ENCODE measurements at regions not wholly inside any gene's neighbourhood (a gene's known extent, or its start where the extent isn't known, plus 50 kb on each side); places are given as distances from the start of the nearest gene placed in this dataset.

- H3K4me3 ChIP-seq (ENCODE audit: low read length), result no peak overlapping the region
- H3K36me3 Mint-ChIP-seq, result no peaks in the 10 kb centered on the region
- H3K27me3 ChIP-seq (ENCODE audit: control insufficient read depth, insufficient read depth, low read length), result no peaks in the 10 kb centered on the region
- no peaks in the 10 kb centered on the region for H3K9me3 ChIP-seq (ENCODE audit: control insufficient read depth, insufficient read depth, low read length)
- H3K4me1 Mint-ChIP-seq, result no peaks in the 10 kb centered on the region
- intact Hi-C loops (cut with micrococcal nuclease), result no loop called here
- no peak overlapping the region for H3K27ac ChIP-seq (ENCODE audit: low read length)
- WGBS (ENCODE audit: insufficient coverage), result no CpG with 5 or more reads among the region's 2 CpGs
- H3K27ac Mint-ChIP-seq, result no peak overlapping the region
- no peak for TF ChIP-seq CTCF (IDR thresholded peaks at IDR 0.05)
- no peak for ATAC-seq
- H3K9me3 Mint-ChIP-seq, result peaks cover 4 to 11% of the 10 kb centered on the region in 2 donors
- no peaks in the 10 kb centered on the region for H3K27me3 Mint-ChIP-seq (ENCODE audit: low read depth in 2 of 2)
- H3K4me1 ChIP-seq (ENCODE audit: control insufficient read depth, insufficient read depth, low read length), result no peaks in the 10 kb centered on the region
- no peak overlapping the region for H3K4me3 Mint-ChIP-seq
- no peak for DNase-seq
- H3K36me3 ChIP-seq (ENCODE audit: control insufficient read depth, insufficient read depth, low read length), result no peaks in the 10 kb centered on the region
Measured at GRCh38 chr2:153096272-153096671, 377.9 kb downstream of the ARL6IP6 start.

- DNase-seq (no peak), ATAC-seq (no peak)
- no peak for TF ChIP-seq CTCF (IDR thresholded peaks at IDR 0.05)
- Histone ChIP-seq H3K27ac (ENCODE audit: low read length) (no peak overlapping the region), H3K9me3 (ENCODE audit: control insufficient read depth, insufficient read depth, low read length) (peaks cover 8% of the 10 kb centered on the region), H3K27me3 (ENCODE audit: control insufficient read depth, insufficient read depth, low read length) (no peaks in the 10 kb centered on the region), H3K36me3 (ENCODE audit: control insufficient read depth, insufficient read depth, low read length) (no peaks in the 10 kb centered on the region), H3K4me3 (ENCODE audit: low read length) (no peak overlapping the region), H3K4me1 (ENCODE audit: control insufficient read depth, insufficient read depth, low read length) (no peaks in the 10 kb centered on the region)
- H3K27ac Mint-ChIP-seq, result no peak overlapping the region
- H3K4me1 Mint-ChIP-seq, result no peaks in the 10 kb centered on the region
- no peak overlapping the region for H3K4me3 Mint-ChIP-seq
- H3K27me3 Mint-ChIP-seq (ENCODE audit: low read depth in 2 of 2), result no peaks in the 10 kb centered on the region
- H3K36me3 Mint-ChIP-seq, result no peaks in the 10 kb centered on the region
- peaks cover 8 to 15% of the 10 kb centered on the region in 2 donors for H3K9me3 Mint-ChIP-seq
- intact Hi-C loops (cut with micrococcal nuclease), result no loop called here
Measured at GRCh38 chr2:153091344-153091743, 372.9 kb downstream of the ARL6IP6 start.

GRCh38 chr2:153079315-153079714, 360.9 kb downstream of the ARL6IP6 start:
- Histone ChIP-seq H3K27ac (ENCODE audit: low read length) (no peak overlapping the region), H3K9me3 (ENCODE audit: control insufficient read depth, insufficient read depth, low read length) (no peaks in the 10 kb centered on the region), H3K4me3 (ENCODE audit: low read length) (no peak overlapping the region), H3K4me1 (ENCODE audit: control insufficient read depth, insufficient read depth, low read length) (no peaks in the 10 kb centered on the region), H3K36me3 (ENCODE audit: control insufficient read depth, insufficient read depth, low read length) (no peaks in the 10 kb centered on the region), H3K27me3 (ENCODE audit: control insufficient read depth, insufficient read depth, low read length) (no peaks in the 10 kb centered on the region)
- Mint-ChIP-seq H3K9me3 (peaks cover 2 to 5% of the 10 kb centered on the region in 2 donors), H3K36me3 (no peaks in the 10 kb centered on the region), H3K27ac (no peak overlapping the region), H3K4me1 (no peaks in the 10 kb centered on the region), H3K27me3 (ENCODE audit: low read depth in 2 of 2) (no peaks in the 10 kb centered on the region), H3K4me3 (no peak overlapping the region)
- no CpG with 5 or more reads among the region's 1 CpG for WGBS (ENCODE audit: insufficient coverage)
- TF ChIP-seq CTCF (IDR thresholded peaks at IDR 0.05), result no peak
- ATAC-seq (no peak), DNase-seq (no peak)
- intact Hi-C loops (cut with micrococcal nuclease), result no loop called here

- Histone ChIP-seq H3K27me3 (ENCODE audit: control insufficient read depth, insufficient read depth, low read length) (no peaks in the 10 kb centered on the region), H3K4me1 (ENCODE audit: control insufficient read depth, insufficient read depth, low read length) (no peaks in the 10 kb centered on the region), H3K27ac (ENCODE audit: low read length) (no peak overlapping the region), H3K36me3 (ENCODE audit: control insufficient read depth, insufficient read depth, low read length) (no peaks in the 10 kb centered on the region), H3K9me3 (ENCODE audit: control insufficient read depth, insufficient read depth, low read length) (no peaks in the 10 kb centered on the region), H3K4me3 (ENCODE audit: low read length) (no peak overlapping the region)
- no peak for DNase-seq
- no peaks in the 10 kb centered on the region for H3K36me3 Mint-ChIP-seq
- no peaks in the 10 kb centered on the region for H3K4me1 Mint-ChIP-seq
- H3K4me3 Mint-ChIP-seq, result no peak overlapping the region
- ATAC-seq, result no peak
- no peaks in the 10 kb centered on the region for H3K27me3 Mint-ChIP-seq (ENCODE audit: low read depth in 2 of 2)
- intact Hi-C loops (cut with micrococcal nuclease), result no loop called here
- H3K27ac Mint-ChIP-seq, result no peak overlapping the region
- WGBS (ENCODE audit: insufficient coverage), result 38% methylated on average over 1 of the region's 2 CpGs
- H3K9me3 Mint-ChIP-seq, result peaks cover 2% of the 10 kb centered on the region in 2 donors
- no peak for TF ChIP-seq CTCF (IDR thresholded peaks at IDR 0.05)
Measured at GRCh38 chr2:153077311-153077710, 358.9 kb downstream of the ARL6IP6 start.
